ENCODE measurements at regions not wholly inside any gene's neighbourhood (a gene's known extent, or its start where the extent isn't known, plus 50 kb on each side); places are given as distances from the start of the nearest gene placed in this dataset.

- Histone ChIP-seq H3K27ac (ENCODE audit: low read length) (no peak overlapping the region), H3K79me2 (ENCODE audit: low read length) (no peaks in the 10 kb centered on the region), H3K4me3 (ENCODE audit: low read length) (no peak overlapping the region), H2AFZ (ENCODE audit: low read depth, low read length) (no peak overlapping the region), H3K27me3 (ENCODE audit: low read depth, low read length) (no peaks in the 10 kb centered on the region), H3K4me2 (ENCODE audit: low read length) (no peak overlapping the region), H3K9ac (ENCODE audit: low read length) (no peak overlapping the region), H3K9me3 (ENCODE audit: insufficient read depth, low read length) (no peaks in the 10 kb centered on the region), H3K36me3 (replicated peaks; ENCODE audit: low read depth, low read length) (no peaks in the 10 kb centered on the region), H4K20me1 (ENCODE audit: insufficient read depth, low read length) (no peaks in the 10 kb centered on the region), H3K4me1 (ENCODE audit: low read length) (no peaks in the 10 kb centered on the region)
- TF ChIP-seq EZH2phosphoT487 (IDR thresholded peaks at IDR 0.05; ENCODE audit: low read depth) = no peak
- no peak for TF ChIP-seq CTCF (IDR thresholded peaks at IDR 0.05; ENCODE audit: low read depth, low read length)
These were observed 161.3 kb upstream of the PHACTR1 start for GRCh38 chr6:12555267-12555666.

- H3K79me2 ChIP-seq (ENCODE audit: low read length) = no peaks in the 10 kb centered on the region
- no peak overlapping the region for H3K4me2 ChIP-seq (ENCODE audit: low read length)
- H3K9ac ChIP-seq (ENCODE audit: low read length) = no peak overlapping the region
- H3K4me3 ChIP-seq (ENCODE audit: low read length) = no peak overlapping the region
- no peaks in the 10 kb centered on the region for H3K36me3 ChIP-seq (replicated peaks; ENCODE audit: low read depth, low read length)
- H4K20me1 ChIP-seq (ENCODE audit: insufficient read depth, low read length) = no peaks in the 10 kb centered on the region
- no peaks in the 10 kb centered on the region for H3K4me1 ChIP-seq (ENCODE audit: low read length)
- TF ChIP-seq EZH2phosphoT487 (IDR thresholded peaks at IDR 0.05; ENCODE audit: low read depth) (no peak), CTCF (IDR thresholded peaks at IDR 0.05; ENCODE audit: low read depth, low read length) (no peak)
- no peaks in the 10 kb centered on the region for H3K9me3 ChIP-seq (ENCODE audit: insufficient read depth, low read length)
- H3K27ac ChIP-seq (ENCODE audit: low read length) = no peak overlapping the region
- no peaks in the 10 kb centered on the region for H3K27me3 ChIP-seq (ENCODE audit: low read depth, low read length)
- no peak overlapping the region for H2AFZ ChIP-seq (ENCODE audit: low read depth, low read length)
These were observed 160.8 kb upstream of the PHACTR1 start for GRCh38 chr6:12555781-12556180.

GRCh38 chr6:12557765-12558164 is 158.8 kb upstream of the PHACTR1 start:
- Histone ChIP-seq H4K20me1 (ENCODE audit: insufficient read depth, low read length) (no peaks in the 10 kb centered on the region), H3K4me2 (ENCODE audit: low read length) (no peak overlapping the region), H3K9me3 (ENCODE audit: insufficient read depth, low read length) (no peaks in the 10 kb centered on the region), H3K27ac (ENCODE audit: low read length) (no peak overlapping the region), H3K4me3 (ENCODE audit: low read length) (no peak overlapping the region), H3K4me1 (ENCODE audit: low read length) (no peaks in the 10 kb centered on the region), H3K36me3 (replicated peaks; ENCODE audit: low read depth, low read length) (no peaks in the 10 kb centered on the region), H3K9ac (ENCODE audit: low read length) (no peak overlapping the region), H2AFZ (ENCODE audit: low read depth, low read length) (no peak overlapping the region), H3K27me3 (ENCODE audit: low read depth, low read length) (no peaks in the 10 kb centered on the region), H3K79me2 (ENCODE audit: low read length) (no peaks in the 10 kb centered on the region)
- TF ChIP-seq EZH2phosphoT487 (IDR thresholded peaks at IDR 0.05; ENCODE audit: low read depth) = no peak

GRCh38 chr6:12560315-12560714 is 156.3 kb upstream of the PHACTR1 start:
- Histone ChIP-seq H3K9me3 (ENCODE audit: insufficient read depth, low read length) (no peaks in the 10 kb centered on the region), H3K4me2 (ENCODE audit: low read length) (no peak overlapping the region), H4K20me1 (ENCODE audit: insufficient read depth, low read length) (no peaks in the 10 kb centered on the region), H3K36me3 (replicated peaks; ENCODE audit: low read depth, low read length) (no peaks in the 10 kb centered on the region), H3K4me3 (ENCODE audit: low read length) (no peak overlapping the region), H3K4me1 (ENCODE audit: low read length) (no peaks in the 10 kb centered on the region), H3K27me3 (ENCODE audit: low read depth, low read length) (no peaks in the 10 kb centered on the region), H3K27ac (ENCODE audit: low read length) (no peak overlapping the region), H3K79me2 (ENCODE audit: low read length) (no peaks in the 10 kb centered on the region), H3K9ac (ENCODE audit: low read length) (no peak overlapping the region), H2AFZ (ENCODE audit: low read depth, low read length) (no peak overlapping the region)
- TF ChIP-seq CTCF (IDR thresholded peaks at IDR 0.05; ENCODE audit: low read depth, low read length) = no peak
- no peak for TF ChIP-seq EZH2phosphoT487 (IDR thresholded peaks at IDR 0.05; ENCODE audit: low read depth)

GRCh38 chr6:12566618-12567123 is 149.9 kb upstream of the PHACTR1 start:
- no peak overlapping the region for H2AFZ ChIP-seq (ENCODE audit: low read depth, low read length)
- H3K9me3 ChIP-seq (ENCODE audit: insufficient read depth, low read length) = no peaks in the 10 kb centered on the region
- H3K4me2 ChIP-seq (ENCODE audit: low read length) = no peak overlapping the region
- no peak overlapping the region for H3K27ac ChIP-seq (ENCODE audit: low read length)
- H4K20me1 ChIP-seq (ENCODE audit: insufficient read depth, low read length) = no peaks in the 10 kb centered on the region
- TF ChIP-seq CTCF (IDR thresholded peaks at IDR 0.05; ENCODE audit: low read depth, low read length) (no peak), EZH2phosphoT487 (IDR thresholded peaks at IDR 0.05; ENCODE audit: low read depth) (no peak)
- no peaks in the 10 kb centered on the region for H3K79me2 ChIP-seq (ENCODE audit: low read length)
- H3K27me3 ChIP-seq (ENCODE audit: low read depth, low read length) = no peaks in the 10 kb centered on the region
- no peaks in the 10 kb centered on the region for H3K36me3 ChIP-seq (replicated peaks; ENCODE audit: low read depth, low read length)
- no peaks in the 10 kb centered on the region for H3K4me1 ChIP-seq (ENCODE audit: low read length)
- no peak overlapping the region for H3K4me3 ChIP-seq (ENCODE audit: low read length)
- H3K9ac ChIP-seq (ENCODE audit: low read length) = no peak overlapping the region
